Ovary (tissue), 3 donors: ENCODE measurements at regions not wholly inside any gene's neighbourhood (a gene's known extent, or its start where the extent isn't known, plus 50 kb on each side); places are given as distances from the start of the nearest gene placed in this dataset.

Experiments
- CTCF ChIP-seq, 3 donors: fragments of 450-650 bp in 2 of 3; fragments of 200-600 bp in 1 of 3; IDR thresholded peaks; one replicate each; pipeline versions ENCODE4 v1.5.1 to v1.8.0; 2016 to 2022; ENCODE audit warnings: antibody characterized with exemption in 3 of 3, mild to moderate bottlenecking in 1 of 3
- POLR2A ChIP-seq: fragments of 450-650 bp; IDR thresholded peaks from one replicate; pipeline ENCODE4 v1.6.1; 2017; ENCODE audit warnings: antibody characterized with exemption, mild to moderate bottlenecking, moderate library complexity
- donor health status: DM: no; HTN: no; CAD: no.

GRCh38 chr7:140996-141395, 51.4 kb upstream of the FAM20C start:
- TF ChIP-seq CTCF (IDR thresholded peaks at IDR 0.05) (no peak), POLR2A (no peak)
